Adrenal gland (tissue), 9 donors: ENCODE measurements at regions not wholly inside any gene's neighbourhood (a gene's known extent, or its start where the extent isn't known, plus 50 kb on each side); places are given as distances from the start of the nearest gene placed in this dataset.

Experiments used
- DNase-seq, 7 donors: peaks; one replicate each; pipeline ENCODE4 v3.0.0-alpha.2; 2019 to 2020
- H3K27ac ChIP-seq, 5 donors: fragments of 200-600 bp; sonication (generic) in 4 of 5; 1 replicate in 3 of 5; 2 replicates in 2 of 5; pipeline versions ENCODE4 v1.5.1 to v1.8.0; 2016 to 2020; ENCODE audit warnings: mild to moderate bottlenecking in 1 of 5
- H3K27me3 ChIP-seq: fragments of 200-600 bp; 2 replicates; pipeline ENCODE4 v1.8.0; 2021
- H3K36me3 ChIP-seq, 2 donors: fragments of 200-600 bp; replicated peaks in 1 of 2; 1 replicate in 1 of 2; 2 replicates in 1 of 2; pipeline versions ENCODE4 v1.5.1 to v1.8.0; 2018 to 2022
- H3K4me1 ChIP-seq, 2 donors: fragments of 200-600 bp; replicated peaks in 1 of 2; 1 replicate in 1 of 2; 2 replicates in 1 of 2; pipeline versions ENCODE4 v1.5.1 to v1.8.0; 2018 to 2021
- H3K4me3 ChIP-seq, 4 donors: fragments of 200-600 bp; sonication (generic) in 3 of 4; one replicate each; pipeline ENCODE4 v1.5.1; 2016 to 2018
- H3K9me3 ChIP-seq, 3 donors: fragments of 200-600 bp; sonication (generic) in 1 of 3; replicated peaks in 1 of 3; 1 replicate in 2 of 3; 2 replicates in 1 of 3; pipeline versions ENCODE4 v1.5.1 to v1.8.0; 2016 to 2021
- CTCF ChIP-seq, 6 experiments: fragments of 450-650 bp in 4 of 6; fragments of 200-600 bp in 2 of 6; sonication (generic) in 1 of 6; IDR thresholded peaks; 1 replicate in 5 of 6; 2 replicates in 1 of 6; pipeline versions ENCODE4 v1.5.1 to v1.8.0; 2016 to 2021; ENCODE audit warnings: antibody characterized with exemption in 6 of 6, mild to moderate bottlenecking in 2 of 6, moderate library complexity in 1 of 6
- POLR2A ChIP-seq, 2 donors: fragments of 450-650 bp; IDR thresholded peaks; one replicate each; pipeline ENCODE4 v1.6.1; 2017; ENCODE audit warnings: antibody characterized with exemption in 2 of 2, mild to moderate bottlenecking in 2 of 2, moderate library complexity in 1 of 2
- WGBS, 4 donors: extraction: QIAGEN DNeasy Blood & Tissue Kit in 2 of 4; methylation state at CpG; one replicate each; pipeline versions ENCODE4 v1.1.5 to v1.1.7; 2013 to 2017; 5-methylcytosine and 5-hydroxymethylcytosine counted together
- intact Hi-C, 2 donors: fragments of 100-400 bp; cut with DNase I; formaldehyde crosslinking; loops; one replicate each; pipeline versions ENCODE4 v1.14.1 to v1.15.0; 2022 to 2023
- donor health status: healthy with polysubstance abuse.
- donor health status: Bipolar disorder and iron deficiency.
- donor health status: DM: yes; HTN: yes; CAD: no.
- donor health status: DM: no; HTN: no; CAD: no.
- donor health status: DM: no; HTN: no; CAD: no.

- intact Hi-C loops: no loop called here
- DNase-seq: no peak
- Histone ChIP-seq H3K4me3 (no peak overlapping the region), H3K36me3 (no peaks in the 10 kb centered on the region), H3K27me3 (no peaks in the 10 kb centered on the region), H3K4me1 (no peaks in the 10 kb centered on the region), H3K9me3 (peaks cover 0 to 9% (median 0%) of the 10 kb centered on the region in 3 donors), H3K27ac (no peak overlapping the region)
- WGBS, 4 donors: 89 to 96% (median 90%) methylated on average over 1 of the region's 1 CpG
- TF ChIP-seq CTCF (IDR thresholded peaks at IDR 0.05) (no peak), POLR2A (IDR thresholded peaks at IDR 0.05) (no peak)
These were observed 741.6 kb downstream of the FGF9 start for GRCh38 chr13:22412452-22412851.

- Histone ChIP-seq H3K9me3 (no peaks in the 10 kb centered on the region), H3K27ac (no peak overlapping the region), H3K4me1 (peaks cover 0 to 4% of the 10 kb centered on the region in 2 donors), H3K27me3 (no peaks in the 10 kb centered on the region), H3K36me3 (no peaks in the 10 kb centered on the region), H3K4me3 (no peak overlapping the region)
- TF ChIP-seq POLR2A (IDR thresholded peaks at IDR 0.05) (no peak), CTCF (IDR thresholded peaks at IDR 0.05) (no peak)
- intact Hi-C loops: no loop called here
- no peak for DNase-seq
These were observed 751.1 kb downstream of the FGF9 start for GRCh38 chr13:22422023-22422422.

- TF ChIP-seq POLR2A (IDR thresholded peaks at IDR 0.05) (no peak), CTCF (IDR thresholded peaks at IDR 0.05) (no peak)
- H3K36me3 ChIP-seq: no peaks in the 10 kb centered on the region
- no peak overlapping the region for H3K27ac ChIP-seq
- no peaks in the 10 kb centered on the region for H3K9me3 ChIP-seq
- peaks cover 6 to 11% of the 10 kb centered on the region in 2 donors for H3K4me1 ChIP-seq
- H3K27me3 ChIP-seq: no peaks in the 10 kb centered on the region
- intact Hi-C loops: no loop called here
- 66 to 77% (median 70%) methylated on average over 7 of the region's 7 CpGs for WGBS, 4 donors
- no peak for DNase-seq
- no peak overlapping the region for H3K4me3 ChIP-seq
These were observed 751.8 kb downstream of the FGF9 start for GRCh38 chr13:22422712-22423111.

GRCh38 chr13:22423261-22423660, 752.4 kb downstream of the FGF9 start:
- intact Hi-C loops: no loop called here
- Histone ChIP-seq H3K4me3 (no peak overlapping the region), H3K36me3 (no peaks in the 10 kb centered on the region), H3K27ac (no peak overlapping the region), H3K9me3 (no peaks in the 10 kb centered on the region), H3K27me3 (no peaks in the 10 kb centered on the region), H3K4me1 (peaks cover 11 to 16% of the 10 kb centered on the region in 2 donors)
- WGBS, 4 donors: 57 to 90% (median 75%) methylated on average over 1 of the region's 1 CpG
- peak in 4 of 7 donors; percentile 23 to 56 (median 44) for DNase-seq
- TF ChIP-seq CTCF (IDR thresholded peaks at IDR 0.05): no peak
- no peak for TF ChIP-seq POLR2A (IDR thresholded peaks at IDR 0.05)
